Epithelial cell of proximal tubule (primary cell): ENCODE measurements at regions not wholly inside any gene's neighbourhood (a gene's known extent, or its start where the extent isn't known, plus 50 kb on each side); places are given as distances from the start of the nearest gene placed in this dataset.

Experiments
- DNase-seq: peaks from one replicate; pipeline ENCODE4 v3.0.0-alpha.2; 2011; ENCODE audit warnings: low read depth
- H3K4me3 ChIP-seq: 2 replicates; pipeline ENCODE4 v1.5.1; 2011; ENCODE audit warnings: low read depth, mild to moderate bottlenecking, low read length
- TF ChIP-seq, protein P1 (sequence below): conservative IDR thresholded peaks from 2 replicates; pipeline ENCODE4 v1.5.1; 2012; ENCODE audit warnings: low read depth, mild to moderate bottlenecking, low read length

DNA sequence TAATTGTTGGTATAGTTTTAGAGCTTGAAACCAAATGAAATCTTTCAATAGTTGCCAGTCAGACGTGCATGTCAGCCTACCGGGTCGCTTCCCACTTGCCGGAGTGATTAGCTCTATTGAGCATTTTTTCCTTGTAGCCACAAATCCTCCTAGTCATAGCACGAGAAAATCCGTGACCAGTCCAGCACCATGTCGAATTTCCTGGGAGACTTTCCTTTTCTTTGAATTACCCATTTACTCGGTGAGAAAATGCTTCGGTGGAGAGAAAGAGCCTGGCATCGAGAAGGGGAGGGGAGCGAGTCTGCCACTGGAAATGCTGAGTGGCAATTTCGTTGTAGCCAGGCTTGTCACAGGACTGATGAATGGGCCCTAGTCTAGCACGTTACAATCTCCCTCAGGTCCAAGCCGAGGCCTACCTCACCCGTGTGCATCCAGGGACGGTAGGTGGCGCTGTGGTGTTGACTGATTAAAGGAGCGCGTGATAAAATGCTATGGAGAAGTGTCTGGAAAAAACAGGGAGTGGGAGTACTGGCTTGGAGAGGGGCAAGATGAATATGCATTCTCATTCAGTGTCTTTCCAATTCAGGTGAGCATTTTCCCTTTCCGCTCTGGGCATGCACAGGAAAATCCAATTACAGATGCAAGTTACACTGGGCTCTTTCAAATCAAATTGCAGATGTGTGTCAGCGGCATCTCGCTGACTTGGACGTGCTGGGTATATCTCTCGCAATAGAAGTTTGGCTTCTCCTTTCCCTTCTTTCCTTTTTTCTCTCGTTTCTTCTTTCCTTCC lies 238.8 kb downstream of the EDEM1 start:
- TF ChIP-seq, protein P1, sequence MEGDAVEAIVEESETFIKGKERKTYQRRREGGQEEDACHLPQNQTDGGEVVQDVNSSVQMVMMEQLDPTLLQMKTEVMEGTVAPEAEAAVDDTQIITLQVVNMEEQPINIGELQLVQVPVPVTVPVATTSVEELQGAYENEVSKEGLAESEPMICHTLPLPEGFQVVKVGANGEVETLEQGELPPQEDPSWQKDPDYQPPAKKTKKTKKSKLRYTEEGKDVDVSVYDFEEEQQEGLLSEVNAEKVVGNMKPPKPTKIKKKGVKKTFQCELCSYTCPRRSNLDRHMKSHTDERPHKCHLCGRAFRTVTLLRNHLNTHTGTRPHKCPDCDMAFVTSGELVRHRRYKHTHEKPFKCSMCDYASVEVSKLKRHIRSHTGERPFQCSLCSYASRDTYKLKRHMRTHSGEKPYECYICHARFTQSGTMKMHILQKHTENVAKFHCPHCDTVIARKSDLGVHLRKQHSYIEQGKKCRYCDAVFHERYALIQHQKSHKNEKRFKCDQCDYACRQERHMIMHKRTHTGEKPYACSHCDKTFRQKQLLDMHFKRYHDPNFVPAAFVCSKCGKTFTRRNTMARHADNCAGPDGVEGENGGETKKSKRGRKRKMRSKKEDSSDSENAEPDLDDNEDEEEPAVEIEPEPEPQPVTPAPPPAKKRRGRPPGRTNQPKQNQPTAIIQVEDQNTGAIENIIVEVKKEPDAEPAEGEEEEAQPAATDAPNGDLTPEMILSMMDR = peak; percentile 98
- DNase-seq = peak; percentile 36
- H3K4me3 ChIP-seq = no peak overlapping the region

DNA sequence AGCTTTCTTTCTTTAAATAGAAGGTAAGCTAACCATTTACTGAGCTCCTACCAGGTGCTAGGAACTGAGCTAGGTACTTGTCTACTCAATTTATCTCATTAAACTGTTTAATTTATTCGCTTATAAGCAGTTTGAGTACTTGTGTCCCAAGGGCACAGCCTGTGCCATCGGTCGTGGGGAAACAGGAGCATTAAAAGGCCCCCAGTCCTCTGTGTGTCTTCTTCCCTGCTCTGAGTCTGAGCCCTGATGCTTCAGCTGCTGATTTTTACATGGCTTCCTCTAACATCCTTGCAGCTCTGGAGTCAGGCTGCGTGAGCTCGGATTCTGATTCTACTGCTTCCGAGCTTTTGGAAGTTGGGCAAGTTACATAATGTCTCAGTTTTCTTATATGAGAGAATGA lies 239.5 kb downstream of the EDEM1 start:
- TF ChIP-seq, protein P1 = no peak
- no peak for DNase-seq
- no peak overlapping the region for H3K4me3 ChIP-seq

DNA sequence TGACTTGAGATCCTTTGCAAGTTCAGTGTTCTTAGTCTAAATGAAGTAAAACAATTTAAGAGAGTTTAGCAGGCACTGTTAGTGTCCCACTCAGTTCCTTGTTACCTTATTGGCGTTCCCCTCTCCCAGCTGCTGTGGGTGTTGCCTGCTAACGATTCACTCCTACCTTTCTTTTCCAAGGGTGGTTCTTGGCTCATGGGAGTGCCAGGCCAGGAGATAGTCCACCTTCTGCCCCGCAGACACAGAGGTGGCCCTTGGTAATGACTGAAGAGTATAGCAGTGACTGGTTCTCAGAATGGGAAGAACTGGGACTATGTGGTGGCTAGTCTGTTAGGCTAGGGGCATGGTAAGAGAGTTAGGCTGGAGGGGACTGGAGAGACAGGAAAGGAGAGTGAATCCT lies 240.4 kb downstream of the EDEM1 start:
- DNase-seq = no peak
- TF ChIP-seq, protein P1 = no peak
- H3K4me3 ChIP-seq = no peak overlapping the region

DNA sequence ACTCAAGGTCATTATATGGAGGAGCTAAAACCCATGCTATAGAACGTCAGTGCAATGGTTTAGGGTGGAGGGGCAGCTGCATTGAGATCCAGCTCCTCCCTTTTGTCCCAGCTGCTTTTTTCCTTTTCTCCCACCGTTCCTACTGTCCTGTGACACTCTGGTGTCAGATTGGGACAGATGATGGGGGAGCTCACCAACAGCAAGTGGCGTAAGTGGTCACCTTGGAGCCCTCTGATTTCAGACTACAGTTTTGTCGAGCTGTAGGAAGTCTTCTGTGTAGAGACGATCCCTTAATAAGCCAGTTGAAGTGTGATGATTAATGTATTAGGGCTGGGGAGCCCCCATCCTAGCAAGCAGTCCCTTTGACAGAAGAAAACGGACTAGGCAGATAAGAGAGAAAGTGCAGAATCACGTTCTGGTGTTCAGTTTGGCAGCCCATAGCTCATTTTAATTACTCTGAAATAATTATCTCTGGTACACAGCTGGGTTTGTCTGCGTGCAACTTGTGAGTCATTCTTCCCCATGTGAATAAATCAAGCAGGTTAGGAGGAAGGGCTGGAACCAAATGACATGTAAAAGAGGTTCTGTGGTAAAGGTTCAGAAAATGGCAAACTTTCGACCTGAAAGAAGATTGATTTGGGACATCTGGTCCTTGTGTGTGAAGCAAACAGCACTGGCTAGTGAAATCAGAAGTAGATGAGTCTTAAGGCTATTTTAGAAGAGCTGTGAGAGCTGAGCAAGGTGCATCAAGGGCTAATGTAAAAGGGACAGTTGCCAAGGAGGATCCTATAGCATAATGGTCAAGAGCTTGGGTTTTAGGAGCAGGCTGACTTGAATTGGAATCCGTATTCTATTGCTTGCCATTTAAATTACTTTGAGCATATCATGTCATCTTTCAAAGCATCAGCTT lies 241.4 kb downstream of the EDEM1 start:
- DNase-seq = no peak

DNA sequence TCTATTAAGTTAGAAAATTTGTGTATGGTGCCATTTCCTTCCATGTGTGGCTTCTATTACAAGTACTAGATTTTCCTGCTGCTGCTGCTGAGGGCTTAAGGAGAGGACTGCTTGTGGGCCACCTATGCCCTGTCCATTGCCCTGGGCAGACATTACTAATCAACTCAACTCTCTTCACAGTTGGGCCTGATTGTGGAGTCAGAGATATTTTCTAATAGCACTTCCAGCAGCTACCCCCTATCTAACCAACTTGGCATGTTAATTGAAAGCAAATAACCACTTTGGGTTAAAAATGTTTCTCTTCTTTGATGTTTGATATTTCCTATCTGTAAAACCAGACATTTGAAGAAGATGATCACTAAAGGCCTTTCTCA lies 242.0 kb downstream of the EDEM1 start:
- TF ChIP-seq, protein P1 = no peak
- DNase-seq = no peak
- H3K4me3 ChIP-seq = no peak overlapping the region

More for the DNA sequence above, 241.4 kb downstream of the EDEM1 start:
- TF ChIP-seq, protein P1 = no peak
- H3K4me3 ChIP-seq = no peak overlapping the region

DNA sequence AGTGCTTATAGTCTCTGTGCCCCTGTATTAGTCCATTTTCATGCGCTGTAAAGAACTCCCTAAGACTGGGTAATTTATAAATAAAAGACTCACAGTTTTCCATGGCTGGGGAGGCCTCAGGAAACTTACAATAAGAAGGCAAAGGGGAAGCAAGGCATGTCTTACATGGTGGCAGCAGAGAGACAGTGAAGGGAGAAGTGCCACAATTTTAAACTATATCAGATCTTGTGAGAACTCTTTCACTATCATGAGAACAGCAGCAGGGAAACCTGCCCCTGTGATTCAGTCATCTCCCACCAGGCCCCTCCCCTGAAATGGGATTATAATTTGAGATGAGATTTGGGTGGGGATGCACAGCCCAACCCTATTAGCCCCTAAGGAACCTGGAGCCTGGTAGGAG lies 243.2 kb downstream of the EDEM1 start:
- no peak overlapping the region for H3K4me3 ChIP-seq
- TF ChIP-seq, protein P1 = no peak
- DNase-seq = no peak
